ENCODE measurements at regions not wholly inside any gene's neighbourhood (a gene's known extent, or its start where the extent isn't known, plus 50 kb on each side); places are given as distances from the start of the nearest gene placed in this dataset.
"Not testable (repeated sequence)": the region's sequence is repeated elsewhere in the genome, so short reads cannot be mapped to it uniquely, and the experiment has no call there.

GRCh38 chr2:150339282-150339681, 148.2 kb downstream of the RND3 start:
- H3K27me3 ChIP-seq (replicated peaks; ENCODE audit: insufficient read depth): no peaks in the 10 kb centered on the region
- H3K27ac ChIP-seq: no peak overlapping the region
- H3K9me3 ChIP-seq: no peaks in the 10 kb centered on the region
- no peaks in the 10 kb centered on the region for H3K36me3 ChIP-seq
- TF ChIP-seq CTCF (IDR thresholded peaks at IDR 0.05): no peak
- peaks cover 8 to 18% of the 10 kb centered on the region in 2 donors for H3K4me1 ChIP-seq (ENCODE audit: control insufficient read depth in 1 of 2, low read depth in 2 of 2)
- DNase-seq (ENCODE audit: low spot score): no peak
- no peak for ATAC-seq (ENCODE audit: insufficient number of reproducible peaks, low FRiP score, low read depth)
- no peak overlapping the region for H3K4me3 ChIP-seq

- peaks cover 15 to 27% of the 10 kb centered on the region in 2 donors for H3K4me1 ChIP-seq (ENCODE audit: control insufficient read depth in 1 of 2, low read depth in 2 of 2)
- no peak for TF ChIP-seq CTCF (IDR thresholded peaks at IDR 0.05)
- H3K4me3 ChIP-seq: no peak overlapping the region
- ATAC-seq (ENCODE audit: insufficient number of reproducible peaks, low FRiP score, low read depth) (no peak), DNase-seq (ENCODE audit: low spot score) (no peak)
- no peaks in the 10 kb centered on the region for H3K27me3 ChIP-seq (replicated peaks; ENCODE audit: insufficient read depth)
- no peaks in the 10 kb centered on the region for H3K36me3 ChIP-seq
- no peak overlapping the region for H3K27ac ChIP-seq
- H3K9me3 ChIP-seq: no peaks in the 10 kb centered on the region
Measured at GRCh38 chr2:150335596-150335995, 151.9 kb downstream of the RND3 start.

GRCh38 chr2:150332383-150332782, 155.1 kb downstream of the RND3 start:
- TF ChIP-seq CTCF (IDR thresholded peaks at IDR 0.05): no peak
- DNase-seq (ENCODE audit: low spot score) (no peak), ATAC-seq (ENCODE audit: insufficient number of reproducible peaks, low FRiP score, low read depth) (no peak)
- no peak overlapping the region for H3K27ac ChIP-seq
- H3K36me3 ChIP-seq: no peaks in the 10 kb centered on the region
- no peaks in the 10 kb centered on the region for H3K27me3 ChIP-seq (replicated peaks; ENCODE audit: insufficient read depth)
- no peaks in the 10 kb centered on the region for H3K9me3 ChIP-seq
- peaks cover 8 to 13% of the 10 kb centered on the region in 2 donors for H3K4me1 ChIP-seq (ENCODE audit: control insufficient read depth in 1 of 2, low read depth in 2 of 2)
- no peak overlapping the region for H3K4me3 ChIP-seq

GRCh38 chr2:150327564-150328489, 159.6 kb downstream of the RND3 start:
- DNase-seq (ENCODE audit: low spot score) (no peak), ATAC-seq (ENCODE audit: insufficient number of reproducible peaks, low FRiP score, low read depth) (no peak)
- Histone ChIP-seq H3K36me3 (no peaks in the 10 kb centered on the region), H3K4me1 (ENCODE audit: control insufficient read depth in 1 of 2, low read depth in 2 of 2) (peaks cover 6 to 9% of the 10 kb centered on the region in 2 donors), H3K9me3 (no peaks in the 10 kb centered on the region), H3K27me3 (replicated peaks; ENCODE audit: insufficient read depth) (no peaks in the 10 kb centered on the region), H3K4me3 (no peak overlapping the region), H3K27ac (no peak overlapping the region)
- TF ChIP-seq CTCF (IDR thresholded peaks at IDR 0.05): no peak

GRCh38 chr2:150325656-150326314, 161.7 kb downstream of the RND3 start:
- TF ChIP-seq CTCF (IDR thresholded peaks at IDR 0.05): no peak
- DNase-seq (ENCODE audit: low spot score): no peak
- Histone ChIP-seq H3K4me3 (no peak overlapping the region), H3K9me3 (no peaks in the 10 kb centered on the region), H3K4me1 (ENCODE audit: control insufficient read depth in 1 of 2, low read depth in 2 of 2) (peaks cover 0 to 4% of the 10 kb centered on the region in 2 donors), H3K36me3 (no peaks in the 10 kb centered on the region), H3K27ac (no peak overlapping the region), H3K27me3 (replicated peaks; ENCODE audit: insufficient read depth) (no peaks in the 10 kb centered on the region)
- no peak for ATAC-seq (ENCODE audit: insufficient number of reproducible peaks, low FRiP score, low read depth)

- not testable (repeated sequence) for H3K9me3 ChIP-seq; ATAC-seq (ENCODE audit: insufficient number of reproducible peaks, low FRiP score, low read depth)
Measured at GRCh38 chr2:150323071-150323470, 164.4 kb downstream of the RND3 start.

More at GRCh38 chr2:150323071-150323470, 164.4 kb downstream of the RND3 start:
- H3K27me3 ChIP-seq (replicated peaks; ENCODE audit: insufficient read depth); H3K27ac ChIP-seq; H3K36me3 ChIP-seq; H3K4me3 ChIP-seq; DNase-seq (ENCODE audit: low spot score); H3K4me1 ChIP-seq (ENCODE audit: control insufficient read depth in 1 of 2, low read depth in 2 of 2): not testable (repeated sequence)

Data from thoracic aorta (tissue), 2 donors.